PC-9 (cell line): ENCODE measurements at regions not wholly inside any gene's neighbourhood (a gene's known extent, or its start where the extent isn't known, plus 50 kb on each side); places are given as distances from the start of the nearest gene placed in this dataset.

Experiments used
- BruUV-seq: library from RNA; stranded (reverse); fragments of 400-500 nt; replicated peaks from 2 replicates; lab custom pipeline; 2021; lab: Mats Ljungman, UMichigan
- CTCF ChIA-PET: fragments of 300-600 bp; sonication (Branson Sonifier 250); formaldehyde crosslinking; loops from one replicate; lab custom pipeline; 2022; ENCODE audit warnings: antibody characterized with exemption; lab: Charles Lee
- POLR2A ChIA-PET: fragments of 300-600 bp; sonication (Branson Sonifier 250); formaldehyde crosslinking; loops from one replicate; lab custom pipeline; 2022; ENCODE audit warnings: antibody characterized with exemption; ENCODE audit not compliant: unreplicated experiment; lab: Charles Lee
- DNase-seq, 2 experiments: peaks; one replicate each; pipeline versions ENCODE4 v3.0.0 to v3.0.0-alpha.2; 2015 to 2022; ENCODE audit warnings: mixed read lengths in 1 of 2
- H2AFZ ChIP-seq: fragments of 200-600 bp; sonication (generic); 2 replicates; pipeline ENCODE4 v1.8.1; 2017; ENCODE audit warnings: antibody characterized with exemption
- H3F3A ChIP-seq: fragments of 200-600 bp; sonication (generic); 2 replicates; pipeline ENCODE4 v1.8.1; 2017; ENCODE audit warnings: antibody characterized with exemption, mild to moderate bottlenecking, low read depth; ENCODE audit not compliant: insufficient read depth
- H3K27ac ChIP-seq: fragments of 200-600 bp; sonication (generic); 2 replicates; pipeline ENCODE4 v1.6.1; 2016; ENCODE audit warnings: mixed run types
- H3K27me3 ChIP-seq: fragments of 200-600 bp; sonication (generic); 2 replicates; pipeline ENCODE4 v1.6.1; 2016; ENCODE audit warnings: low read depth, mixed run types; ENCODE audit not compliant: insufficient read depth
- H3K36me3 ChIP-seq: fragments of 200-600 bp; sonication (generic); 2 replicates; pipeline ENCODE4 v1.6.1; 2016; ENCODE audit warnings: low read depth, mixed run types
- H3K4me1 ChIP-seq: fragments of 200-600 bp; sonication (generic); replicated peaks from 2 replicates; pipeline ENCODE4 v1.6.1; 2016; ENCODE audit warnings: mixed run types; ENCODE audit not compliant: insufficient read depth
- H3K4me2 ChIP-seq: fragments of 200-600 bp; sonication (generic); 2 replicates; pipeline ENCODE4 v1.6.1; 2017; ENCODE audit warnings: mixed run types
- H3K4me3 ChIP-seq: fragments of 200-600 bp; sonication (generic); 2 replicates; pipeline ENCODE4 v1.6.1; 2016; ENCODE audit warnings: mixed run types
- H3K79me2 ChIP-seq: fragments of 200-600 bp; sonication (generic); 2 replicates; pipeline ENCODE4 v1.6.1; 2017; ENCODE audit warnings: low read depth, mixed run types
- H3K9me2 ChIP-seq: fragments of 200-600 bp; sonication (generic); 2 replicates; pipeline ENCODE4 v1.8.1; 2017; ENCODE audit warnings: mild to moderate bottlenecking; ENCODE audit not compliant: insufficient read depth
- H3K9me3 ChIP-seq: fragments of 200-600 bp; sonication (generic); 2 replicates; pipeline ENCODE4 v1.8.1; 2016; ENCODE audit warnings: low read depth; ENCODE audit not compliant: insufficient read depth
- H4K20me1 ChIP-seq: fragments of 200-600 bp; sonication (generic); 2 replicates; pipeline ENCODE4 v1.8.1; 2017; ENCODE audit not compliant: insufficient read depth
- CTCF ChIP-seq: fragments of 200-600 bp; sonication (generic); conservative IDR thresholded peaks from 2 replicates; pipeline ENCODE4 v1.6.1; 2017; ENCODE audit warnings: mixed run types, antibody characterized with exemption, mild to moderate bottlenecking, moderate library complexity
- EZH2 ChIP-seq: fragments of 200-600 bp; sonication (generic); IDR thresholded peaks from 2 replicates; pipeline ENCODE4 v1.8.0; 2017; ENCODE audit warnings: antibody characterized with exemption, low read depth
- intact Hi-C: fragments of 100-400 bp; cut with micrococcal nuclease; formaldehyde crosslinking; loops from one replicate; pipeline ENCODE4 v1.10.0; 2022; ENCODE audit not compliant: unreplicated experiment

DNA sequence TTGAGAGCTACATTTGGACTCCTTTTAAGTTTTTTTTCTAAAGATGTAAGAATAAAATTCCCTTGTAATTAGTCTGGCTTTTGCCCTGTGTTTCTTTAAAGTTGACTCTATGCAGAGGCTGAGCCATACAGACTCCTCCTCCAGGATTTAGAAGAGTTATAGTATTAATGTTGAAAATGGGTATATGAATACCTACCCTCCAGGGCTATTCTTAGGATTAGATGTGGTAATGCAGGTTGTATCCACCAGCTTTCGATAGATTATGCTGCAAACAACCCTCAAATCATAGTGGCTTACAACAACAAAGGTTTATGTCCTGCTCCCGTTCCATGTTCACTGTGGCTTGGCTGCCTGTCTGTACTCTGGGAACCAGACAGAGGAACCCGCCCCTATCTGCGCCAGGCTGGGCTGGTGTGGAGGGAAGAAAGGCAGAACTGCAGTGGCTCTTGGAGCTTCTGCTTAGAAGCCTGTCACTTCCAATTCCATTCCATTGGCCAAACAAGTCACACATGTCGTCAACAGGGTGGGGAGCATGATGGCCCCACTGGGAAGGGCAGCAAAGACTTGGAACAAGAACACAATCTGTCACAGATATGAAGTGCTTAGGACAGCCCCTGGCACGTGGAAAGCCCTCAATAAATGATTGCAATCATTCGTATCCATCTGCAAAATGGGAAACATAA lies 290.8 kb downstream of the FOXO1 start:
- no peaks in the 10 kb centered on the region for H3K79me2 ChIP-seq
- no peak for DNase-seq
- H3K4me3 ChIP-seq = no peak overlapping the region
- BruUV-seq = no TSS peak
- no peaks in the 10 kb centered on the region for H3K4me1 ChIP-seq
- H3K9me3 ChIP-seq = no peaks in the 10 kb centered on the region
- no peaks in the 10 kb centered on the region for H3K36me3 ChIP-seq
- H2AFZ ChIP-seq = no peak overlapping the region
- no peaks in the 10 kb centered on the region for H3K9me2 ChIP-seq
- no peaks in the 10 kb centered on the region for H3F3A ChIP-seq
- H3K4me2 ChIP-seq = no peak overlapping the region
- H3K27ac ChIP-seq = no peak overlapping the region
- H4K20me1 ChIP-seq = no peaks in the 10 kb centered on the region
- intact Hi-C loops = no loop called here
- ChIA-PET CTCF (no interaction called here), POLR2A (no interaction called here)
- TF ChIP-seq EZH2 (no peak), CTCF (no peak)
- H3K27me3 ChIP-seq = no peaks in the 10 kb centered on the region

GRCh38 chr13:40376296-40376849 lies 290.1 kb downstream of the FOXO1 start:
- POLR2A ChIA-PET = no interaction called here
- TF ChIP-seq CTCF = no peak
- no peak for TF ChIP-seq EZH2

GRCh38 chr13:40376867-40377535 lies 289.4 kb downstream of the FOXO1 start:
- no peaks in the 10 kb centered on the region for H4K20me1 ChIP-seq
- no peaks in the 10 kb centered on the region for H3K9me2 ChIP-seq
- no TSS peak for BruUV-seq
- no peaks in the 10 kb centered on the region for H3F3A ChIP-seq
- ChIA-PET POLR2A (no interaction called here), CTCF (no interaction called here)
- H3K4me3 ChIP-seq = no peak overlapping the region
- no peaks in the 10 kb centered on the region for H3K4me1 ChIP-seq
- H2AFZ ChIP-seq = no peak overlapping the region
- no peaks in the 10 kb centered on the region for H3K9me3 ChIP-seq
- no peaks in the 10 kb centered on the region for H3K36me3 ChIP-seq
- intact Hi-C loops = no loop called here
- H3K4me2 ChIP-seq = no peak overlapping the region
- no peaks in the 10 kb centered on the region for H3K27me3 ChIP-seq
- no peaks in the 10 kb centered on the region for H3K79me2 ChIP-seq
- H3K27ac ChIP-seq = no peak overlapping the region
- DNase-seq = no peak
- TF ChIP-seq CTCF = no peak

More at GRCh38 chr13:40376296-40376849, 290.1 kb downstream of the FOXO1 start:
- Histone ChIP-seq H3K36me3 (no peaks in the 10 kb centered on the region), H4K20me1 (no peaks in the 10 kb centered on the region), H2AFZ (no peak overlapping the region), H3K79me2 (no peaks in the 10 kb centered on the region), H3K4me1 (no peaks in the 10 kb centered on the region), H3K27ac (no peak overlapping the region), H3K27me3 (no peaks in the 10 kb centered on the region), H3K9me3 (no peaks in the 10 kb centered on the region), H3K4me2 (no peak overlapping the region), H3K4me3 (no peak overlapping the region), H3F3A (no peaks in the 10 kb centered on the region), H3K9me2 (no peaks in the 10 kb centered on the region)
- no peak for DNase-seq
- CTCF ChIA-PET = no interaction called here
- intact Hi-C loops = no loop called here
- BruUV-seq = no TSS peak
